ENCODE measurements at regions not wholly inside any gene's neighbourhood (a gene's known extent, or its start where the extent isn't known, plus 50 kb on each side); places are given as distances from the start of the nearest gene placed in this dataset.
A peak's percentile ranks its signal among the peaks of the same experiment; 100 is the strongest.
"Not testable (repeated sequence)": the region's sequence is repeated elsewhere in the genome, so short reads cannot be mapped to it uniquely, and the experiment has no call there.

GRCh38 chrY:13756615-13757014, 52.9 kb downstream of the TMSB4Y start:
- no peak for DNase-seq

GRCh38 chrY:13766040-13766439, 62.3 kb downstream of the TMSB4Y start:
- DNase-seq = no peak

GRCh38 chrY:13790108-13790793, 86.6 kb downstream of the TMSB4Y start:
- no peak for DNase-seq

GRCh38 chrY:13795067-13795466, 91.4 kb downstream of the TMSB4Y start:
- DNase-seq = no peak

GRCh38 chrY:13802828-13803227, 99.1 kb downstream of the TMSB4Y start:
- no peak for DNase-seq

- DNase-seq = no peak
Measured at GRCh38 chrY:13803424-13803823, 99.7 kb downstream of the TMSB4Y start.

GRCh38 chrY:13804124-13805056, 100.7 kb downstream of the TMSB4Y start:
- DNase-seq = no peak

GRCh38 chrY:13805057-13805735, 101.5 kb downstream of the TMSB4Y start:
- DNase-seq = peak; percentile 10

- DNase-seq = peak; percentile 2
Measured at GRCh38 chrY:13805736-13806067, 102.0 kb downstream of the TMSB4Y start.

GRCh38 chrY:13830089-13830488, 126.4 kb downstream of the TMSB4Y start:
- DNase-seq = no peak

GRCh38 chrY:13844411-13844810, 140.7 kb downstream of the TMSB4Y start:
- DNase-seq = no peak

GRCh38 chrY:13845276-13845675, 141.0 kb downstream of the VCY start:
- no peak for DNase-seq

- DNase-seq = no peak
Measured at GRCh38 chrY:13869611-13870010, 116.7 kb downstream of the VCY start.

- no peak for DNase-seq
Measured at GRCh38 chrY:13871426-13871825, 114.8 kb downstream of the VCY start.

- no peak for DNase-seq
Measured at GRCh38 chrY:13872696-13873095, 113.6 kb downstream of the VCY start.

- DNase-seq = no peak
Measured at GRCh38 chrY:13878506-13878905, 107.8 kb downstream of the VCY start.

GRCh38 chrY:13881096-13881495, 105.2 kb downstream of the VCY start:
- DNase-seq = no peak

GRCh38 chrY:13882829-13883228, 103.4 kb downstream of the VCY start:
- DNase-seq = no peak

GRCh38 chrY:13894028-13894427, 92.2 kb downstream of the VCY start:
- DNase-seq = not testable (repeated sequence)

- no peak for DNase-seq
Measured at GRCh38 chrY:13907736-13908135, 78.5 kb downstream of the VCY start.

GRCh38 chrY:13930436-13930835, 55.8 kb downstream of the VCY start:
- DNase-seq = not testable (repeated sequence)

All from CD4-positive, alpha-beta T cell treated with Interleukin-21 for 1 hour (primary cell).